HepG2 (cell line): ENCODE measurements at regions not wholly inside any gene's neighbourhood (a gene's known extent, or its start where the extent isn't known, plus 50 kb on each side); places are given as distances from the start of the nearest gene placed in this dataset.

Source experiments
- ATAC-seq: fragments of 200-7000 bp; cut with Tn5 transposase; 3 replicates; pipeline ENCODE4 v1.9.1; 2020; ENCODE audit warnings: mild to moderate bottlenecking, moderate library complexity
- BruUV-seq: library from RNA; stranded (reverse); fragments of 400-500 nt; replicated peaks from 2 replicates; lab custom pipeline; 2021; lab: Mats Ljungman, UMichigan
- CTCF ChIA-PET: fragments of 300-600 bp; formaldehyde crosslinking; extraction: SDS; loops from one replicate; lab custom pipeline; 2021; ENCODE audit warnings: low total read pairs, inconsistent platforms, low intra/inter-chr PET ratio; lab: Yijun Ruan, JAX
- POLR2A ChIA-PET: fragments of 350-600 bp; sonication (Branson Sonifier 250); formaldehyde crosslinking; loops from one replicate; lab custom pipeline; 2020; ENCODE audit warnings: antibody characterized with exemption, inconsistent platforms; lab: Yijun Ruan, JAX
- DNase-seq: peaks from one replicate; pipeline ENCODE4 v3.0.0-alpha.2; 2015; ENCODE audit warnings: low spot score
- FAIRE-seq: peaks from 3 replicates; lab custom pipeline; 2011; peaks lifted over from hg19 to GRCh38; lab: Jason Lieb, UNC
- H2AFZ ChIP-seq: one replicate; pipeline ENCODE4 v1.6.1; 2011; ENCODE audit warnings: low read length, inconsistent platforms
- H3K27ac ChIP-seq: fragments of 300-600 bp; 3 replicates; pipeline ENCODE4 v1.8.0; 2011; ENCODE audit warnings: mixed run types, mild to moderate bottlenecking, mixed read lengths, low read length, inconsistent platforms; ENCODE audit not compliant: insufficient read depth; ENCODE audit errors: extremely low read length
- H3K27me3 ChIP-seq, 2 experiments: fragments of 200-600 bp in 1 of 2; 2 replicates in 1 of 2; 3 replicates in 1 of 2; pipeline versions ENCODE4 v1.6.0 to v1.8.0; 2011; ENCODE audit warnings: low read length in 2 of 2, mild to moderate bottlenecking in 2 of 2, moderate library complexity in 2 of 2, inconsistent platforms in 1 of 2; ENCODE audit not compliant: insufficient read depth in 2 of 2, control insufficient read depth in 1 of 2
- H3K36me3 ChIP-seq, 2 experiments: fragments of 200-600 bp in 1 of 2; replicated peaks in 1 of 2; 2 replicates in 1 of 2; 3 replicates in 1 of 2; pipeline versions ENCODE4 v1.5.1 to v1.8.0; 2011; ENCODE audit warnings: low read length in 2 of 2, inconsistent platforms in 1 of 2; ENCODE audit not compliant: insufficient read depth in 2 of 2, control insufficient read depth in 1 of 2
- H3K4me1 ChIP-seq: 2 replicates; pipeline ENCODE4 v1.5.1; 2012; ENCODE audit warnings: low read length, inconsistent platforms; ENCODE audit not compliant: insufficient read depth
- H3K4me2 ChIP-seq: 2 replicates; pipeline ENCODE4 v1.6.0; 2011; ENCODE audit warnings: low read depth, low read length, inconsistent platforms
- H3K4me3 ChIP-seq, 3 experiments: fragments of 200-600 bp in 1 of 3; sonication (generic), shearing (Covaris generic) in 1 of 3; replicated peaks in 1 of 3; 2 replicates each; pipeline ENCODE4 v1.5.1; 2011 to 2016; ENCODE audit warnings: low read length in 3 of 3, inconsistent platforms in 2 of 3, low read depth in 2 of 3, mild to moderate bottlenecking in 2 of 3, control low read depth in 1 of 3, mixed read lengths in 1 of 3; ENCODE audit not compliant: insufficient read depth in 1 of 3
- H3K79me2 ChIP-seq: one replicate; pipeline ENCODE4 v1.6.1; 2011; ENCODE audit warnings: low read length, inconsistent platforms; ENCODE audit not compliant: insufficient read depth
- H3K9ac ChIP-seq: 2 replicates; pipeline ENCODE4 v1.6.0; 2011; ENCODE audit warnings: mild to moderate bottlenecking, low read depth, low read length, inconsistent platforms; ENCODE audit not compliant: insufficient read depth
- H3K9me3 ChIP-seq: 2 replicates; pipeline ENCODE4 v1.5.1; 2012; ENCODE audit warnings: mild to moderate bottlenecking, low read length
- H4K20me1 ChIP-seq: 2 replicates; pipeline ENCODE4 v1.6.0; 2011; ENCODE audit warnings: inconsistent platforms, mild to moderate bottlenecking, low read length, moderate library complexity; ENCODE audit not compliant: insufficient read depth
- EHMT2 ChIP-seq: fragments of 200-600 bp; sonication (generic); IDR thresholded peaks from 2 replicates; pipeline ENCODE4 v1.7.0; 2017; ENCODE audit warnings: antibody characterized with exemption, low read depth, low read length, borderline replicate concordance
- GATAD2A ChIP-seq: IDR thresholded peaks from 2 replicates; pipeline ENCODE4 v1.6.1; 2016
- RAD21 ChIP-seq: fragments of 450-650 bp; formaldehyde crosslinking; IDR thresholded peaks from 2 replicates; pipeline ENCODE4 v1.5.0; 2020; ENCODE audit warnings: mild to moderate bottlenecking
- SAP130 ChIP-seq: IDR thresholded peaks from 2 replicates; pipeline ENCODE4 v1.6.1; 2016; ENCODE audit warnings: low read depth
- YY1 ChIP-seq: IDR thresholded peaks from 2 replicates; pipeline ENCODE4 v1.6.1; 2011; ENCODE audit warnings: low read length, low read depth, moderate library complexity, mild to moderate bottlenecking; ENCODE audit not compliant: insufficient read depth, insufficient replicate concordance
- ZBTB38 ChIP-seq: sonication (generic); formaldehyde crosslinking; IDR thresholded peaks from 2 replicates; pipeline ENCODE4 v1.5.1; 2020; ENCODE audit warnings: mild to moderate bottlenecking, missing genetic modification reagents
- ZNF274 ChIP-seq: sonication (generic); formaldehyde crosslinking; IDR thresholded peaks from 2 replicates; pipeline ENCODE4 v1.5.1; 2020; ENCODE audit warnings: mild to moderate bottlenecking, missing genetic modification reagents
- ZNF510 ChIP-seq: sonication (generic); formaldehyde crosslinking; IDR thresholded peaks from 2 replicates; pipeline ENCODE4 v1.4.0; 2020; ENCODE audit warnings: low read depth, mild to moderate bottlenecking, missing genetic modification reagents
- ZNF644 ChIP-seq: IDR thresholded peaks from 2 replicates; pipeline ENCODE4 v1.6.1; 2016; ENCODE audit warnings: low read depth
- WGBS: methylation state at CpG from one replicate; pipeline ENCODE4 v1.1.6; 2017; ENCODE audit warnings: low lambda C conversion rate; 5-methylcytosine and 5-hydroxymethylcytosine counted together
- in situ Hi-C: cut with HindIII; loops from 2 replicates; pipeline ENCODE4 v1.10.0; 2017; ENCODE audit warnings: low pct_unique_long_range_greater_than_20kb; ENCODE audit not compliant: extremely low pct_ligation_motif_present
- intact Hi-C: fragments of 100-400 bp; cut with micrococcal nuclease; formaldehyde crosslinking; loops from one replicate; pipeline ENCODE4 v1.10.0; 2022; ENCODE audit not compliant: unreplicated experiment
- TF ChIP-seq, protein P1 (sequence below): sonication (generic); formaldehyde crosslinking; IDR thresholded peaks from 2 replicates; pipeline ENCODE4 v1.8.1; 2023; ENCODE audit warnings: mild to moderate bottlenecking, missing genetic modification reagents
- TF ChIP-seq, protein P2 (sequence below): sonication (generic); formaldehyde crosslinking; IDR thresholded peaks from 2 replicates; pipeline ENCODE4 v1.4.0; 2020; ENCODE audit warnings: missing genetic modification reagents
- TF ChIP-seq, protein P3 (sequence below): sonication (generic); formaldehyde crosslinking; conservative IDR thresholded peaks from 2 replicates; pipeline ENCODE4 v1.4.0; 2020; ENCODE audit warnings: mild to moderate bottlenecking, missing genetic modification reagents, moderate library complexity
- TF ChIP-seq, protein P4 (sequence below): sonication (generic); formaldehyde crosslinking; IDR thresholded peaks from 2 replicates; pipeline ENCODE4 v1.4.0; 2020; ENCODE audit warnings: missing genetic modification reagents

DNA sequence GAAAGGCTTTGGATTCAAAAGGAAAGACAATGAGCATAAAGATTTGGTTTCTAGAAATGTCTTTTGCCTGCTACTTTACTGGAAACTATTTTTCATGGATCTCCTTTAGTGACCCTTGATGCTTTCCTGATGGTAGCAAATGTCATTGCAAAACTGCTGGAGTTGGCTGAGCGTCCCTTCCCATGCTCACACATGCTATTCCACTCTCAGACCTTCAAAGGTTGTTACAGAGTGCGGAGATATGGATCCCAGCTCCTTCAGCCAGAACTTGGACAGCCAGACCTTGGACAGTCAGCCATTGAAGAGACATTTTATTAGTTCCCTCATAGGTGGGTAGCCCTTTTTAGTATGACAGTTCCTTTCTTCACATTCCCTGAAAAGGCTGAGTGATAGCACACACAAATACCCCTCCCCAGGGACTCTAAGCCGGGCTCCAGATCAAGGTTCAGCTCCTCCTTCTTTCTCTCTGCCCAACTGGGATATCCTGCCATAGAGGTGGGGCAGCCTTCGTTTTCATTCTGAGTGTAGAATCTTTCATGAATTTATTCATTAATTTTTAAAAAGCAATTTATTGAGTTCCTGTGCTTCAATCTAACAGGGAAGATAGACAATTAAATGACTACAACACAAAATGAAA lies 153.3 kb upstream of the SLC44A1 start:
- peak overlapping the region in 2 of 3 experiments; percentile 37 to 43; a peak in 4 of 6 replicates for H3K4me3 ChIP-seq
- under 1% methylated on average over 4 of the region's 4 CpGs for WGBS
- ATAC-seq, result peak; percentile 97
- H3K27ac ChIP-seq, result no peak overlapping the region
- in situ Hi-C loops (no loop called here), intact Hi-C loops (no loop called here)
- H2AFZ ChIP-seq, result no peak overlapping the region
- FAIRE-seq, result no peak
- no peak overlapping the region for H3K9ac ChIP-seq
- ChIA-PET CTCF (no interaction called here), POLR2A (interaction anchor here (0.9 kb wide), 1 partner anchor 164 kb away, joined by 4 read pairs; no protein-coding TSS in a partner anchor)
- H3K36me3 ChIP-seq, result no peaks in the 10 kb centered on the region
- peak overlapping the region; percentile 74 for H3K4me2 ChIP-seq
- DNase-seq, result peak; percentile 63
- H3K9me3 ChIP-seq, result no peaks in the 10 kb centered on the region
- H3K4me1 ChIP-seq, result peaks cover 17% of the 10 kb centered on the region
- H3K27me3 ChIP-seq, result no peaks in the 10 kb centered on the region
- no TSS peak for BruUV-seq
- H4K20me1 ChIP-seq, result no peaks in the 10 kb centered on the region
- H3K79me2 ChIP-seq, result no peaks in the 10 kb centered on the region
- 0 out of 2 replicates have a peak, but pooled peaks have one; percentile 6 for TF ChIP-seq ZNF644 (CRISPR knock-in tag)
- TF ChIP-seq ZBTB38 (CRISPR knock-in tag), result no peak
- TF ChIP-seq ZNF274 (CRISPR knock-in tag), result no peak
- TF ChIP-seq YY1, result no peak
- TF ChIP-seq SAP130 (CRISPR knock-in tag), result 0 out of 2 replicates have a peak, but pooled peaks have one; percentile 10
- TF ChIP-seq GATAD2A (CRISPR knock-in tag), result peak; percentile 37; the same call in 1 of the 2 replicates
- TF ChIP-seq, protein P1, sequence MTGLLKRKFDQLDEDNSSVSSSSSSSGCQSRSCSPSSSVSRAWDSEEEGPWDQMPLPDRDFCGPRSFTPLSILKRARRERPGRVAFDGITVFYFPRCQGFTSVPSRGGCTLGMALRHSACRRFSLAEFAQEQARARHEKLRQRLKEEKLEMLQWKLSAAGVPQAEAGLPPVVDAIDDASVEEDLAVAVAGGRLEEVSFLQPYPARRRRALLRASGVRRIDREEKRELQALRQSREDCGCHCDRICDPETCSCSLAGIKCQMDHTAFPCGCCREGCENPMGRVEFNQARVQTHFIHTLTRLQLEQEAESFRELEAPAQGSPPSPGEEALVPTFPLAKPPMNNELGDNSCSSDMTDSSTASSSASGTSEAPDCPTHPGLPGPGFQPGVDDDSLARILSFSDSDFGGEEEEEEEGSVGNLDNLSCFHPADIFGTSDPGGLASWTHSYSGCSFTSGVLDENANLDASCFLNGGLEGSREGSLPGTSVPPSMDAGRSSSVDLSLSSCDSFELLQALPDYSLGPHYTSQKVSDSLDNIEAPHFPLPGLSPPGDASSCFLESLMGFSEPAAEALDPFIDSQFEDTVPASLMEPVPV (CRISPR knock-in tag), result no peak
- TF ChIP-seq, protein P2, sequence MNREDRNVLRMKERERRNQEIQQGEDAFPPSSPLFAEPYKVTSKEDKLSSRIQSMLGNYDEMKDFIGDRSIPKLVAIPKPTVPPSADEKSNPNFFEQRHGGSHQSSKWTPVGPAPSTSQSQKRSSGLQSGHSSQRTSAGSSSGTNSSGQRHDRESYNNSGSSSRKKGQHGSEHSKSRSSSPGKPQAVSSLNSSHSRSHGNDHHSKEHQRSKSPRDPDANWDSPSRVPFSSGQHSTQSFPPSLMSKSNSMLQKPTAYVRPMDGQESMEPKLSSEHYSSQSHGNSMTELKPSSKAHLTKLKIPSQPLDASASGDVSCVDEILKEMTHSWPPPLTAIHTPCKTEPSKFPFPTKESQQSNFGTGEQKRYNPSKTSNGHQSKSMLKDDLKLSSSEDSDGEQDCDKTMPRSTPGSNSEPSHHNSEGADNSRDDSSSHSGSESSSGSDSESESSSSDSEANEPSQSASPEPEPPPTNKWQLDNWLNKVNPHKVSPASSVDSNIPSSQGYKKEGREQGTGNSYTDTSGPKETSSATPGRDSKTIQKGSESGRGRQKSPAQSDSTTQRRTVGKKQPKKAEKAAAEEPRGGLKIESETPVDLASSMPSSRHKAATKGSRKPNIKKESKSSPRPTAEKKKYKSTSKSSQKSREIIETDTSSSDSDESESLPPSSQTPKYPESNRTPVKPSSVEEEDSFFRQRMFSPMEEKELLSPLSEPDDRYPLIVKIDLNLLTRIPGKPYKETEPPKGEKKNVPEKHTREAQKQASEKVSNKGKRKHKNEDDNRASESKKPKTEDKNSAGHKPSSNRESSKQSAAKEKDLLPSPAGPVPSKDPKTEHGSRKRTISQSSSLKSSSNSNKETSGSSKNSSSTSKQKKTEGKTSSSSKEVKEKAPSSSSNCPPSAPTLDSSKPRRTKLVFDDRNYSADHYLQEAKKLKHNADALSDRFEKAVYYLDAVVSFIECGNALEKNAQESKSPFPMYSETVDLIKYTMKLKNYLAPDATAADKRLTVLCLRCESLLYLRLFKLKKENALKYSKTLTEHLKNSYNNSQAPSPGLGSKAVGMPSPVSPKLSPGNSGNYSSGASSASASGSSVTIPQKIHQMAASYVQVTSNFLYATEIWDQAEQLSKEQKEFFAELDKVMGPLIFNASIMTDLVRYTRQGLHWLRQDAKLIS (CRISPR knock-in tag), result no peak
- TF ChIP-seq RAD21 (CRISPR knock-in tag), result no peak
- no peak for TF ChIP-seq ZNF510 (CRISPR knock-in tag)
- TF ChIP-seq, protein P3, sequence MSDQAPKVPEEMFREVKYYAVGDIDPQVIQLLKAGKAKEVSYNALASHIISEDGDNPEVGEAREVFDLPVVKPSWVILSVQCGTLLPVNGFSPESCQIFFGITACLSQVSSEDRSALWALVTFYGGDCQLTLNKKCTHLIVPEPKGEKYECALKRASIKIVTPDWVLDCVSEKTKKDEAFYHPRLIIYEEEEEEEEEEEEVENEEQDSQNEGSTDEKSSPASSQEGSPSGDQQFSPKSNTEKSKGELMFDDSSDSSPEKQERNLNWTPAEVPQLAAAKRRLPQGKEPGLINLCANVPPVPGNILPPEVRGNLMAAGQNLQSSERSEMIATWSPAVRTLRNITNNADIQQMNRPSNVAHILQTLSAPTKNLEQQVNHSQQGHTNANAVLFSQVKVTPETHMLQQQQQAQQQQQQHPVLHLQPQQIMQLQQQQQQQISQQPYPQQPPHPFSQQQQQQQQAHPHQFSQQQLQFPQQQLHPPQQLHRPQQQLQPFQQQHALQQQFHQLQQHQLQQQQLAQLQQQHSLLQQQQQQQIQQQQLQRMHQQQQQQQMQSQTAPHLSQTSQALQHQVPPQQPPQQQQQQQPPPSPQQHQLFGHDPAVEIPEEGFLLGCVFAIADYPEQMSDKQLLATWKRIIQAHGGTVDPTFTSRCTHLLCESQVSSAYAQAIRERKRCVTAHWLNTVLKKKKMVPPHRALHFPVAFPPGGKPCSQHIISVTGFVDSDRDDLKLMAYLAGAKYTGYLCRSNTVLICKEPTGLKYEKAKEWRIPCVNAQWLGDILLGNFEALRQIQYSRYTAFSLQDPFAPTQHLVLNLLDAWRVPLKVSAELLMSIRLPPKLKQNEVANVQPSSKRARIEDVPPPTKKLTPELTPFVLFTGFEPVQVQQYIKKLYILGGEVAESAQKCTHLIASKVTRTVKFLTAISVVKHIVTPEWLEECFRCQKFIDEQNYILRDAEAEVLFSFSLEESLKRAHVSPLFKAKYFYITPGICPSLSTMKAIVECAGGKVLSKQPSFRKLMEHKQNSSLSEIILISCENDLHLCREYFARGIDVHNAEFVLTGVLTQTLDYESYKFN (CRISPR knock-in tag), result 0 out of 2 replicates have a peak, but pooled peaks have one; percentile 22
- no peak for TF ChIP-seq EHMT2
- TF ChIP-seq, protein P4, sequence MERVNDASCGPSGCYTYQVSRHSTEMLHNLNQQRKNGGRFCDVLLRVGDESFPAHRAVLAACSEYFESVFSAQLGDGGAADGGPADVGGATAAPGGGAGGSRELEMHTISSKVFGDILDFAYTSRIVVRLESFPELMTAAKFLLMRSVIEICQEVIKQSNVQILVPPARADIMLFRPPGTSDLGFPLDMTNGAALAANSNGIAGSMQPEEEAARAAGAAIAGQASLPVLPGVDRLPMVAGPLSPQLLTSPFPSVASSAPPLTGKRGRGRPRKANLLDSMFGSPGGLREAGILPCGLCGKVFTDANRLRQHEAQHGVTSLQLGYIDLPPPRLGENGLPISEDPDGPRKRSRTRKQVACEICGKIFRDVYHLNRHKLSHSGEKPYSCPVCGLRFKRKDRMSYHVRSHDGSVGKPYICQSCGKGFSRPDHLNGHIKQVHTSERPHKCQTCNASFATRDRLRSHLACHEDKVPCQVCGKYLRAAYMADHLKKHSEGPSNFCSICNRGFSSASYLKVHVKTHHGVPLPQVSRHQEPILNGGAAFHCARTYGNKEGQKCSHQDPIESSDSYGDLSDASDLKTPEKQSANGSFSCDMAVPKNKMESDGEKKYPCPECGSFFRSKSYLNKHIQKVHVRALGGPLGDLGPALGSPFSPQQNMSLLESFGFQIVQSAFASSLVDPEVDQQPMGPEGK (CRISPR knock-in tag), result 0 out of 2 replicates have a peak, but pooled peaks have one; percentile 22
